ENCODE measurements at regions not wholly inside any gene's neighbourhood (a gene's known extent, or its start where the extent isn't known, plus 50 kb on each side); places are given as distances from the start of the nearest gene placed in this dataset.

DNA sequence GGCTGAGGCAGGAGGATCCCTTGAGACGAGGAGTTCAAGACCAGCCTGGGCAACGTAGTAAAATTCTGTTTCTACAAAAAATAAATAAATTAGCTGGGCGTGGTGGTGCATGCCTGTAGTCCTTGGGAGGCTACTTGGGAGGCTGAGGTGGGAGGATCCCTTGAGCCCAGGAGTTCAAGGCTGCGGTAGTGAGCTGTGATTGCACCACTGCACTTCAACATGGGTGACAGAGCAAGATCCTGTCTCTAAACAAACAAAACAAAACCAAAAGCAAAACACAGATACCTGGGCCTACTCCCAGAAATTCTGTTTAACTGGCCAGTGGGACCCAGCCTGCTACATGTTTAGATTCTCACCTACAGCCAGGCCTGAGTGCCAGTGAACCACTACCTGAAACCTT lies 74.6 kb upstream of the MEDAG start:
- WGBS (ENCODE audit: low lambda C conversion rate): 98% methylated on average over 4 of the region's 4 CpGs
- ChIA-PET POLR2A (interaction anchor here (1.0 kb wide), 1 partner anchor 167 kb away, joined by 3 read pairs; no protein-coding TSS in a partner anchor), CTCF (interaction anchor here (3.7 kb wide), 1 partner anchor 34 kb away, joined by 19 read pairs; no protein-coding TSS in a partner anchor)

DNA sequence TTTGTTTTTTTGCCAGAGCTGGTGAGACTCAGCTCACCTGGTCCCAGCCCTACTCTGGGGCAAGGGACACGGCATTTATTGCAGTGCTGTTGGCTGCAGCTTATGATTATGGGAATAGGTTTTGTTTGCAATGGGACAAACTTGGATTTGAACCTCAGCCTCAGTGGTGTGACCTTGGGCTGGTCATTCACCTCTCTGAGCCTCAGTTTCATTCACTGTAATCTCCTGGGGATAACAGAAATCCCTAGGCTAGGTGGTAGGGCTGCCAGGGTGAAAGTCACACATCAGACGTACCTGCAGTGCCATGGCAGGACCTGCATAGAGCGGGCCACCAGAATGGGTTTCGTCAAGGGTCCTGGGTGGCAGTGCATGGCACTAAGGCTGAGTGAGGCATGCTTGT lies 73.7 kb upstream of the MEDAG start:
- CTCF ChIA-PET: interaction anchor here (1.2 to 3.7 kb wide), 5 partner anchors 17 to 182 kb away, joined by 3 to 19 read pairs (median 5); no protein-coding TSS in a partner anchor
- Histone ChIP-seq H3K27me3 (ENCODE audit: insufficient read depth) (no peaks in the 10 kb centered on the region), H3K4me1 (ENCODE audit: control insufficient read depth in 1 of 2, insufficient read depth in 2 of 2, low read depth in 1 of 2, low read length in 1 of 2) (peaks cover 11 to 17% of the 10 kb centered on the region in 2 experiments; a peak in 2 of 4 replicates), H3K36me3 (replicated peaks in 1 of 2; ENCODE audit: control insufficient read depth in 1 of 2, insufficient read depth in 2 of 2, low read length in 1 of 2) (no peaks in the 10 kb centered on the region), H3K9me3 (no peaks in the 10 kb centered on the region), H4K20me1 (ENCODE audit: insufficient read depth) (no peaks in the 10 kb centered on the region), H3K4me3 (ENCODE audit: low read depth in 2 of 2, low read length in 1 of 2) (no peak overlapping the region), H3K27ac (ENCODE audit: low read depth in 2 of 2, low read length in 1 of 2) (no peak overlapping the region), H3K4me2 (no peak overlapping the region), H2AFZ (ENCODE audit: low read depth) (no peak overlapping the region), H3K9ac (no peak overlapping the region), H3K9me2 (no peaks in the 10 kb centered on the region), H3F3A (replicated peaks; ENCODE audit: insufficient read depth) (peaks cover 8% of the 10 kb centered on the region), H3K79me2 (ENCODE audit: insufficient read depth) (no peaks in the 10 kb centered on the region)
- TF ChIP-seq NFIC (IDR thresholded peaks at IDR 0.05; ENCODE audit: borderline replicate concordance) (no peak), FOSL2 (IDR thresholded peaks at IDR 0.05; ENCODE audit: borderline replicate concordance, low read depth) (no peak), CHD2 (IDR thresholded peaks at IDR 0.05; ENCODE audit: low read length, partially characterized antibody) (no peak), RFX5 (IDR thresholded peaks at IDR 0.05; ENCODE audit: low read length) (no peak), MEF2A (IDR thresholded peaks at IDR 0.05; ENCODE audit: borderline replicate concordance, low read depth) (no peak), FOXM1 (IDR thresholded peaks at IDR 0.05; ENCODE audit: low read depth) (no peak), TCF12 (IDR thresholded peaks at IDR 0.05) (no peak), POLR2AphosphoS5 (IDR thresholded peaks at IDR 0.05; ENCODE audit: low read depth, low read length) (no peak), SIN3A (IDR thresholded peaks at IDR 0.05; ENCODE audit: borderline replicate concordance, low read depth, low read length) (no peak), TAF1 (IDR thresholded peaks at IDR 0.05; ENCODE audit: borderline replicate concordance, low read depth, low read length) (no peak), TEAD4 (IDR thresholded peaks at IDR 0.05; ENCODE audit: borderline replicate concordance, insufficient read depth) (no peak), SMC3 (IDR thresholded peaks at IDR 0.05; ENCODE audit: low read depth, low read length) (no peak), JUND (IDR thresholded peaks at IDR 0.05) (no peak), NRF1 (IDR thresholded peaks at IDR 0.05; ENCODE audit: low read depth, low read length) (no peak)
- TF ChIP-seq, protein P1, sequence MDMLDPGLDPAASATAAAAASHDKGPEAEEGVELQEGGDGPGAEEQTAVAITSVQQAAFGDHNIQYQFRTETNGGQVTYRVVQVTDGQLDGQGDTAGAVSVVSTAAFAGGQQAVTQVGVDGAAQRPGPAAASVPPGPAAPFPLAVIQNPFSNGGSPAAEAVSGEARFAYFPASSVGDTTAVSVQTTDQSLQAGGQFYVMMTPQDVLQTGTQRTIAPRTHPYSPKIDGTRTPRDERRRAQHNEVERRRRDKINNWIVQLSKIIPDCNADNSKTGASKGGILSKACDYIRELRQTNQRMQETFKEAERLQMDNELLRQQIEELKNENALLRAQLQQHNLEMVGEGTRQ (IDR thresholded peaks at IDR 0.05; ENCODE audit: borderline replicate concordance, low read depth, low read length): no peak
- POLR2A ChIA-PET: no interaction called here
- WGBS (ENCODE audit: low lambda C conversion rate): 91% methylated on average over 4 of the region's 4 CpGs
- no peak for DNase-seq

More for the DNA sequence above, 74.6 kb upstream of the MEDAG start:
- H4K20me1 ChIP-seq (ENCODE audit: insufficient read depth): no peaks in the 10 kb centered on the region
- no peak overlapping the region for H2AFZ ChIP-seq (ENCODE audit: low read depth)
- TF ChIP-seq RCOR1 (IDR thresholded peaks at IDR 0.05; ENCODE audit: low read length) (no peak), SIN3A (IDR thresholded peaks at IDR 0.05; ENCODE audit: borderline replicate concordance, low read depth, low read length) (no peak), FOXM1 (IDR thresholded peaks at IDR 0.05; ENCODE audit: low read depth) (no peak), ELF1 (IDR thresholded peaks at IDR 0.05) (no peak), TEAD4 (IDR thresholded peaks at IDR 0.05; ENCODE audit: borderline replicate concordance, insufficient read depth) (no peak), EZH2phosphoT487 (IDR thresholded peaks at IDR 0.05; ENCODE audit: borderline replicate concordance, low read depth) (no peak), NRF1 (IDR thresholded peaks at IDR 0.05; ENCODE audit: low read depth, low read length) (no peak), MXI1 (IDR thresholded peaks at IDR 0.05; ENCODE audit: low read depth, low read length) (no peak)
- TF ChIP-seq, protein P2, sequence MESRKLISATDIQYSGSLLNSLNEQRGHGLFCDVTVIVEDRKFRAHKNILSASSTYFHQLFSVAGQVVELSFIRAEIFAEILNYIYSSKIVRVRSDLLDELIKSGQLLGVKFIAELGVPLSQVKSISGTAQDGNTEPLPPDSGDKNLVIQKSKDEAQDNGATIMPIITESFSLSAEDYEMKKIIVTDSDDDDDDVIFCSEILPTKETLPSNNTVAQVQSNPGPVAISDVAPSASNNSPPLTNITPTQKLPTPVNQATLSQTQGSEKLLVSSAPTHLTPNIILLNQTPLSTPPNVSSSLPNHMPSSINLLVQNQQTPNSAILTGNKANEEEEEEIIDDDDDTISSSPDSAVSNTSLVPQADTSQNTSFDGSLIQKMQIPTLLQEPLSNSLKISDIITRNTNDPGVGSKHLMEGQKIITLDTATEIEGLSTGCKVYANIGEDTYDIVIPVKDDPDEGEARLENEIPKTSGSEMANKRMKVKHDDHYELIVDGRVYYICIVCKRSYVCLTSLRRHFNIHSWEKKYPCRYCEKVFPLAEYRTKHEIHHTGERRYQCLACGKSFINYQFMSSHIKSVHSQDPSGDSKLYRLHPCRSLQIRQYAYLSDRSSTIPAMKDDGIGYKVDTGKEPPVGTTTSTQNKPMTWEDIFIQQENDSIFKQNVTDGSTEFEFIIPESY (IDR thresholded peaks at IDR 0.05; ENCODE audit: borderline replicate concordance, low read depth): no peak
- DNase-seq: no peak
- H3K4me1 ChIP-seq (ENCODE audit: control insufficient read depth in 1 of 2, insufficient read depth in 2 of 2, low read depth in 1 of 2, low read length in 1 of 2): peaks cover 11 to 17% of the 10 kb centered on the region in 2 experiments; a peak in 2 of 4 replicates
- no peak overlapping the region for H3K9ac ChIP-seq
- H3K4me2 ChIP-seq: no peak overlapping the region
- peaks cover 8% of the 10 kb centered on the region for H3F3A ChIP-seq (replicated peaks; ENCODE audit: insufficient read depth)
- H3K36me3 ChIP-seq (replicated peaks in 1 of 2; ENCODE audit: control insufficient read depth in 1 of 2, insufficient read depth in 2 of 2, low read length in 1 of 2): no peaks in the 10 kb centered on the region
- no peak overlapping the region for H3K27ac ChIP-seq (ENCODE audit: low read depth in 2 of 2, low read length in 1 of 2)
- no peaks in the 10 kb centered on the region for H3K79me2 ChIP-seq (ENCODE audit: insufficient read depth)
- H3K9me2 ChIP-seq: no peaks in the 10 kb centered on the region
- H3K9me3 ChIP-seq: no peaks in the 10 kb centered on the region
- H3K27me3 ChIP-seq (ENCODE audit: insufficient read depth): no peaks in the 10 kb centered on the region
- H3K4me3 ChIP-seq (ENCODE audit: low read depth in 2 of 2, low read length in 1 of 2): no peak overlapping the region
